PC-3 (cell line): ENCODE measurements at regions not wholly inside any gene's neighbourhood (a gene's known extent, or its start where the extent isn't known, plus 50 kb on each side); places are given as distances from the start of the nearest gene placed in this dataset.

Experiments
- ATAC-seq: fragments of 200-7000 bp; cut with Tn5 transposase; 2 replicates; pipeline ENCODE4 v1.9.1; 2020; ENCODE audit warnings: mild to moderate bottlenecking, moderate library complexity
- BruUV-seq: library from RNA; stranded (reverse); fragments of 400-500 nt; replicated peaks from 2 replicates; lab custom pipeline; 2021; lab: Mats Ljungman, UMichigan
- CTCF ChIA-PET: fragments of 300-600 bp; sonication (Branson Sonifier 250); formaldehyde crosslinking; loops from one replicate; lab custom pipeline; 2022; ENCODE audit warnings: antibody characterized with exemption; lab: Charles Lee
- POLR2A ChIA-PET: fragments of 300-600 bp; sonication (Branson Sonifier 250); formaldehyde crosslinking; loops from one replicate; lab custom pipeline; 2022; ENCODE audit warnings: antibody characterized with exemption; ENCODE audit not compliant: unreplicated experiment; lab: Charles Lee
- DNase-seq: peaks from one replicate; pipeline ENCODE4 v3.0.0-alpha.2; 2015
- H2AFZ ChIP-seq: fragments of 300-600 bp; sonication (generic); 2 replicates; pipeline ENCODE4 v1.6.0; 2016; ENCODE audit warnings: antibody characterized with exemption, low read length
- H3F3A ChIP-seq: fragments of 300-600 bp; sonication (generic); one replicate; pipeline ENCODE4 v1.6.0; 2017; ENCODE audit warnings: antibody characterized with exemption, low read length, control low read depth, mild to moderate bottlenecking; ENCODE audit not compliant: unreplicated experiment
- H3K27ac ChIP-seq: fragments of 300-600 bp; sonication (generic); 2 replicates; pipeline ENCODE4 v1.5.1; 2016; ENCODE audit warnings: mild to moderate bottlenecking, low read length
- H3K27me3 ChIP-seq: fragments of 300-600 bp; sonication (generic); 2 replicates; pipeline ENCODE4 v1.6.1; 2016; ENCODE audit warnings: low read length, mixed read lengths
- H3K36me3 ChIP-seq: fragments of 300-600 bp; sonication (generic); 2 replicates; pipeline ENCODE4 v1.6.1; 2016; ENCODE audit warnings: low read depth, mixed run types, low read length, mixed read lengths
- H3K4me1 ChIP-seq: fragments of 300-600 bp; sonication (generic); 2 replicates; pipeline ENCODE4 v1.5.1; 2016; ENCODE audit warnings: low read length; ENCODE audit not compliant: insufficient read depth
- H3K4me2 ChIP-seq: fragments of 300-600 bp; sonication (generic); 2 replicates; pipeline ENCODE4 v1.6.0; 2016; ENCODE audit warnings: low read length
- H3K4me3 ChIP-seq: fragments of 300-600 bp; sonication (generic); 2 replicates; pipeline ENCODE4 v1.5.1; 2016; ENCODE audit warnings: mild to moderate bottlenecking, low read length, mixed read lengths
- H3K79me2 ChIP-seq: fragments of 300-600 bp; sonication (generic); 2 replicates; pipeline ENCODE4 v1.6.1; 2017; ENCODE audit warnings: low read length, mixed read lengths
- H3K9ac ChIP-seq: fragments of 300-600 bp; sonication (generic); 2 replicates; pipeline ENCODE4 v1.6.0; 2016; ENCODE audit warnings: mild to moderate bottlenecking, low read length
- H3K9me2 ChIP-seq: fragments of 300-600 bp; sonication (generic); replicated peaks from 2 replicates; pipeline ENCODE4 v1.6.1; 2016; ENCODE audit warnings: mixed run types, low read length, mixed read lengths
- H3K9me3 ChIP-seq: fragments of 300-600 bp; sonication (generic); 2 replicates; pipeline ENCODE4 v1.6.1; 2016; ENCODE audit warnings: low read length, mixed read lengths
- H4K20me1 ChIP-seq: fragments of 300-600 bp; sonication (generic); 2 replicates; pipeline ENCODE4 v1.6.1; 2016; ENCODE audit warnings: low read length, mixed read lengths
- EZH2 ChIP-seq: fragments of 300-600 bp; sonication (generic); IDR thresholded peaks from one replicate; pipeline ENCODE4 v1.6.1; 2017; ENCODE audit warnings: antibody characterized with exemption, mild to moderate bottlenecking, low read length; ENCODE audit not compliant: unreplicated experiment
- EZH2phosphoT487 ChIP-seq: fragments of 300-600 bp; sonication (generic); IDR thresholded peaks from 2 replicates; pipeline ENCODE4 v1.6.1; 2018; ENCODE audit warnings: mild to moderate bottlenecking, antibody characterized with exemption, low read length, borderline replicate concordance
- intact Hi-C: fragments of 100-400 bp; cut with micrococcal nuclease; formaldehyde crosslinking; loops from 2 replicates; pipeline ENCODE4 v1.9.0; 2023
- TF ChIP-seq, protein P1 (sequence below): fragments of 300-600 bp; sonication (generic); conservative IDR thresholded peaks from 2 replicates; pipeline ENCODE4 v1.5.1; 2017; ENCODE audit warnings: antibody characterized with exemption, low read depth, mild to moderate bottlenecking, low read length

DNA sequence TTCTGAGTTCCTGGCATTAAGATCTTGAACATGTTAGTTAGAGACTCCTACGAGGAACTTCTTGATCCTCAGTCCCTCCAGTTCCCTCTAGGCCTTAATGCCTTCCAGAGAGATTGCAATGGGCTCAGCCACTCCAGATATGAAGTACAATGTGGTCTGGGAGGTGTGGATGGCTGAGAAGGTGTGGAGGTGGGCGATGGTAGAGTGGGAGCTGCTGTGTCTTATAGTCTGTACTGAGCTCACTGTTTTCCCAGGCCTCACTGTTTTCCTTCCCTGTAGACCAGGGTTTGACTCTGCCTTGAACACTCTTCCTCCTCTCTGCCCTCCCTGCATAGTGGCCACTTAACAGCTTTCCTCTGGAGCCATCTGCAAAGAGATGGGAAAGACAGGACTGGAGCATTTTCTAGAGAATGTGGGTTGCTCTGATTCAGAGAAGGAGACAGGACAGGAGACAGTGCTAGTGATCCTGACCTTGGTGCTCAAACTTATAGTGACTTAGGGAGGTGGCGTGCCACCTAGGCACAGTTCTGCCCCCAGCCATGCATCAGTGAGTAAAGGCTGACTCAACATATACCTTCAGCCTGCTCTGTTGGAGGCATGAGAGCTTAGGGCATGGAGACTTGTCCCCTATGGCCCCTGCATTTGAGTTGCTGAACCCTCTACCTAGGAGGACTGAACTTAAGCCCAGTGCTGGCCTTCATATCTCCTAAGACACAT, 129.7 kb downstream of the TDRD15 start:
- Histone ChIP-seq H3K27ac (no peak overlapping the region), H3K79me2 (no peaks in the 10 kb centered on the region), H3K9me2 (no peaks in the 10 kb centered on the region), H3F3A (no peaks in the 10 kb centered on the region), H3K9ac (no peak overlapping the region), H3K4me3 (no peak overlapping the region), H3K4me1 (no peaks in the 10 kb centered on the region), H4K20me1 (no peaks in the 10 kb centered on the region), H2AFZ (no peak overlapping the region), H3K27me3 (no peaks in the 10 kb centered on the region), H3K9me3 (no peaks in the 10 kb centered on the region), H3K36me3 (no peaks in the 10 kb centered on the region), H3K4me2 (no peak overlapping the region)
- no TSS peak for BruUV-seq
- ChIA-PET POLR2A (no interaction called here), CTCF (no interaction called here)
- TF ChIP-seq, protein P1, sequence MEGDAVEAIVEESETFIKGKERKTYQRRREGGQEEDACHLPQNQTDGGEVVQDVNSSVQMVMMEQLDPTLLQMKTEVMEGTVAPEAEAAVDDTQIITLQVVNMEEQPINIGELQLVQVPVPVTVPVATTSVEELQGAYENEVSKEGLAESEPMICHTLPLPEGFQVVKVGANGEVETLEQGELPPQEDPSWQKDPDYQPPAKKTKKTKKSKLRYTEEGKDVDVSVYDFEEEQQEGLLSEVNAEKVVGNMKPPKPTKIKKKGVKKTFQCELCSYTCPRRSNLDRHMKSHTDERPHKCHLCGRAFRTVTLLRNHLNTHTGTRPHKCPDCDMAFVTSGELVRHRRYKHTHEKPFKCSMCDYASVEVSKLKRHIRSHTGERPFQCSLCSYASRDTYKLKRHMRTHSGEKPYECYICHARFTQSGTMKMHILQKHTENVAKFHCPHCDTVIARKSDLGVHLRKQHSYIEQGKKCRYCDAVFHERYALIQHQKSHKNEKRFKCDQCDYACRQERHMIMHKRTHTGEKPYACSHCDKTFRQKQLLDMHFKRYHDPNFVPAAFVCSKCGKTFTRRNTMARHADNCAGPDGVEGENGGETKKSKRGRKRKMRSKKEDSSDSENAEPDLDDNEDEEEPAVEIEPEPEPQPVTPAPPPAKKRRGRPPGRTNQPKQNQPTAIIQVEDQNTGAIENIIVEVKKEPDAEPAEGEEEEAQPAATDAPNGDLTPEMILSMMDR: no peak
- no peak for TF ChIP-seq EZH2phosphoT487
- TF ChIP-seq EZH2: no peak
- DNase-seq (no peak), ATAC-seq (no peak)
- intact Hi-C loops: no loop called here

DNA sequence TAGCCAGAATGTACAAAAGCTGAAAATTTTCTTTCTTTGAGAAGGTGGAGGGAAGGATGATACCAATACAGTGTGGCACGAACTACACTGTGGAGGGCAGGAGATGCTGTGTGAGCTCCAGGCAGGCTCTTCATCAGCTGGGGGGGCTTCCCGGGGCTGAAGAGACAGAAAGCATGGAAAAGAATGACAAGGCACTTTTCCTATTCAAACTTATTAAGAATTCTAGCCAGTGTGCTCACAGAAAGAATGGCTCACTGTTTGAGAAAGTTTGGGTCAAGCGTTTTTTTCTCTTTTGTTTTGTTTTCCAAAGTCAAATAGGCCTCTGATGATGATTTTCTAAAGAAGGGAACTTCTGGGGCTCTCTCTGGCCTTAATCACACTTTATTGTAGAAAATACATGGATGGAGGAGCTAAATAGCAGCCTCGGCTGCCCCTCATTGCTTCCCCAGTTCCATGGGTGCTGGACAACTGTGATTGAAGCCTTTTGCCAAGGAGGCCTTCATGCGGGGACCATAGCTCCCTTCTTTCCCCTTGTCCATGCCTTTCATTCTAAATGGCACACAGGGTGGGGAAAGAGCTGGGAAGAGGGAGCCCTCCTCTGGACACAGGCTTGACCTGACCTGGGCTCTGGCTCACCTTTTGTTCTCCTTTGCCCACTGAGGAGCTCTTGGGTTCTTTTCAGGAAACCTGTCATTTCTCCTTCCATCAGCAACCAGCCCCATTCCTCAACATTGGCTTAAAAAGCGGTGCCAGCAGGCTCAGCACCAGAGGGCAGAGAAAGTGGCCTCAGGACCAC, 130.6 kb downstream of the TDRD15 start:
- H3F3A ChIP-seq: no peaks in the 10 kb centered on the region

More for the DNA sequence above, 130.6 kb downstream of the TDRD15 start:
- no TSS peak for BruUV-seq
- intact Hi-C loops: no loop called here
- no peaks in the 10 kb centered on the region for H3K79me2 ChIP-seq
- no peak for DNase-seq
- CTCF ChIA-PET: no interaction called here
- H2AFZ ChIP-seq: no peak overlapping the region
- no peak for ATAC-seq
- no peaks in the 10 kb centered on the region for H4K20me1 ChIP-seq
- no peaks in the 10 kb centered on the region for H3K9me3 ChIP-seq
- H3K4me1 ChIP-seq: no peaks in the 10 kb centered on the region
- POLR2A ChIA-PET: no interaction called here
- no peaks in the 10 kb centered on the region for H3K27me3 ChIP-seq
- no peak overlapping the region for H3K4me3 ChIP-seq
- no peak overlapping the region for H3K9ac ChIP-seq
- no peaks in the 10 kb centered on the region for H3K9me2 ChIP-seq
- H3K4me2 ChIP-seq: no peak overlapping the region
- TF ChIP-seq EZH2 (no peak), EZH2phosphoT487 (no peak)
- TF ChIP-seq, protein P1: no peak
- H3K36me3 ChIP-seq: no peaks in the 10 kb centered on the region
- no peak overlapping the region for H3K27ac ChIP-seq
